CD4-positive, alpha-beta T cell (primary cell): ENCODE measurements at regions not wholly inside any gene's neighbourhood (a gene's known extent, or its start where the extent isn't known, plus 50 kb on each side); places are given as distances from the start of the nearest gene placed in this dataset.

Source experiments
- ATAC-seq: fragments of 200-7000 bp; cut with Tn5 transposase; one replicate; pipeline ENCODE4 v1.10.0; 2022; ENCODE audit warnings: mild to moderate bottlenecking; ENCODE audit not compliant: poor library complexity
- CTCF ChIA-PET: fragments of 350-600 bp; sonication (Branson Sonifier 250); formaldehyde crosslinking; loops from one replicate; lab custom pipeline; 2021; ENCODE audit warnings: antibody characterized with exemption, inconsistent platforms; lab: Charles Lee
- POLR2A ChIA-PET: fragments of 350-600 bp; sonication (Branson Sonifier 250); formaldehyde crosslinking; loops from one replicate; lab custom pipeline; 2021; ENCODE audit warnings: antibody characterized with exemption, inconsistent platforms; lab: Charles Lee
- DNase-seq, 14 experiments: peaks; one replicate each; pipeline ENCODE4 v3.0.0-alpha.2; 2013 to 2020; ENCODE audit warnings: mixed read lengths in 2 of 14
- H3K27ac ChIP-seq, 2 donors: one replicate each; pipeline versions ENCODE4 v1.5.1 to v1.7.0; 2013; ENCODE audit warnings: low read length in 2 of 2, low read depth in 1 of 2, mild to moderate bottlenecking in 1 of 2
- H3K27me3 ChIP-seq, 2 experiments: 1 replicate in 1 of 2; 2 replicates in 1 of 2; pipeline versions ENCODE4 v1.6.1 to v1.7.0; 2013; ENCODE audit warnings: low read length in 2 of 2, control low read depth in 1 of 2, mild to moderate bottlenecking in 1 of 2, moderate library complexity in 1 of 2; ENCODE audit not compliant: insufficient read depth in 2 of 2, control insufficient read depth in 1 of 2
- H3K36me3 ChIP-seq: one replicate; pipeline ENCODE4 v1.6.1; 2013; ENCODE audit warnings: low read length, control low read depth; ENCODE audit not compliant: insufficient read depth
- H3K4me1 ChIP-seq: one replicate; pipeline ENCODE4 v1.6.1; 2013; ENCODE audit warnings: low read length, control low read depth; ENCODE audit not compliant: insufficient read depth
- H3K4me3 ChIP-seq: one replicate; pipeline ENCODE4 v1.5.1; 2013; ENCODE audit warnings: mild to moderate bottlenecking, low read length, moderate library complexity
- H3K9me3 ChIP-seq, 2 experiments: 1 replicate in 1 of 2; 2 replicates in 1 of 2; pipeline versions ENCODE4 v1.6.1 to v1.7.0; 2013; ENCODE audit warnings: low read length in 2 of 2, mild to moderate bottlenecking in 2 of 2, control low read depth in 1 of 2, moderate library complexity in 1 of 2; ENCODE audit not compliant: control insufficient read depth in 1 of 2, insufficient read depth in 1 of 2
- H3K27ac Mint-ChIP-seq: one replicate; pipeline ENCODE4 v1.8.0; 2020; ENCODE audit warnings: mixed read lengths
- H3K27me3 Mint-ChIP-seq: one replicate; pipeline ENCODE4 v1.8.0; 2021; ENCODE audit warnings: mixed read lengths
- H3K36me3 Mint-ChIP-seq: one replicate; pipeline ENCODE4 v1.8.0; 2021; ENCODE audit warnings: low read depth, mixed read lengths
- H3K4me1 Mint-ChIP-seq: one replicate; pipeline ENCODE4 v1.8.0; 2021; ENCODE audit warnings: low read depth, mixed read lengths
- H3K4me3 Mint-ChIP-seq: one replicate; pipeline ENCODE4 v1.8.0; 2020; ENCODE audit warnings: mild to moderate bottlenecking, mixed read lengths
- H3K9me3 Mint-ChIP-seq: one replicate; pipeline ENCODE4 v1.8.0; 2020; ENCODE audit warnings: mixed read lengths
- CTCF ChIP-seq: fragments of 200-600 bp; IDR thresholded peaks from one replicate; pipeline ENCODE4 v1.8.0; 2022; ENCODE audit warnings: antibody characterized with exemption, mild to moderate bottlenecking
- intact Hi-C, 2 experiments: fragments of 100-400 bp; cut with DNase I in 1 of 2; cut with micrococcal nuclease in 1 of 2; formaldehyde crosslinking; loops; one replicate each; pipeline versions ENCODE4 v1.15.1 to v1.9.0; 2023 to 2025; cut with DNase I, micrococcal nuclease

GRCh38 chr1:29650476-29650875 lies 414.2 kb downstream of the PTPRU start:
- Mint-ChIP-seq H3K27ac (no peak overlapping the region), H3K36me3 (no peaks in the 10 kb centered on the region), H3K27me3 (peaks cover 59% of the 10 kb centered on the region), H3K9me3 (no peaks in the 10 kb centered on the region), H3K4me1 (no peaks in the 10 kb centered on the region), H3K4me3 (no peak overlapping the region)
- H3K4me3 ChIP-seq = no peak overlapping the region
- intact Hi-C loops = no loop called here
- H3K27me3 ChIP-seq = peaks cover 2 to 4% of the 10 kb centered on the region in 2 experiments
- peaks cover 0 to 4% of the 10 kb centered on the region in 2 experiments for H3K9me3 ChIP-seq
- no peaks in the 10 kb centered on the region for H3K4me1 ChIP-seq
- CTCF ChIA-PET = no interaction called here
- ATAC-seq = no peak
- DNase-seq = no peak
- H3K27ac ChIP-seq = no peak overlapping the region
- POLR2A ChIA-PET = no interaction called here
- no peaks in the 10 kb centered on the region for H3K36me3 ChIP-seq
- no peak for TF ChIP-seq CTCF

- no peak for ATAC-seq
- DNase-seq = no peak
- H3K27me3 ChIP-seq = peaks cover 2 to 4% of the 10 kb centered on the region in 2 experiments
- no peak overlapping the region for H3K27ac ChIP-seq
- POLR2A ChIA-PET = no interaction called here
- H3K27ac Mint-ChIP-seq = no peak overlapping the region
- CTCF ChIA-PET = no interaction called here
- H3K4me3 ChIP-seq = no peak overlapping the region
- H3K36me3 ChIP-seq = no peaks in the 10 kb centered on the region
- H3K9me3 Mint-ChIP-seq = no peaks in the 10 kb centered on the region
- H3K36me3 Mint-ChIP-seq = no peaks in the 10 kb centered on the region
- intact Hi-C loops = no loop called here
- no peaks in the 10 kb centered on the region for H3K4me1 ChIP-seq
- H3K27me3 Mint-ChIP-seq = peaks cover 54% of the 10 kb centered on the region
- H3K9me3 ChIP-seq = peaks cover 0 to 4% of the 10 kb centered on the region in 2 experiments
- H3K4me1 Mint-ChIP-seq = no peaks in the 10 kb centered on the region
- no peak overlapping the region for H3K4me3 Mint-ChIP-seq
- TF ChIP-seq CTCF = no peak
Measured at GRCh38 chr1:29650041-29650400, 413.7 kb downstream of the PTPRU start.

- Mint-ChIP-seq H3K27me3 (peaks cover 50% of the 10 kb centered on the region), H3K9me3 (no peaks in the 10 kb centered on the region), H3K36me3 (no peaks in the 10 kb centered on the region), H3K4me1 (no peaks in the 10 kb centered on the region), H3K27ac (no peak overlapping the region), H3K4me3 (no peak overlapping the region)
- POLR2A ChIA-PET = no interaction called here
- DNase-seq (no peak), ATAC-seq (no peak)
- no peak for TF ChIP-seq CTCF
- Histone ChIP-seq H3K4me1 (no peaks in the 10 kb centered on the region), H3K27ac (no peak overlapping the region), H3K27me3 (peaks cover 2 to 4% of the 10 kb centered on the region in 2 experiments), H3K36me3 (no peaks in the 10 kb centered on the region), H3K9me3 (peaks cover 0 to 4% of the 10 kb centered on the region in 2 experiments), H3K4me3 (no peak overlapping the region)
- intact Hi-C loops = no loop called here
- CTCF ChIA-PET = no interaction called here
Measured at GRCh38 chr1:29649189-29650040, 413.1 kb downstream of the PTPRU start.
